Hepatocyte (in vitro differentiated cells): ENCODE measurements at regions not wholly inside any gene's neighbourhood (a gene's known extent, or its start where the extent isn't known, plus 50 kb on each side); places are given as distances from the start of the nearest gene placed in this dataset.

Experiments used
- DNase-seq: peaks from one replicate; pipeline ENCODE4 v3.0.0-alpha.2; 2016; ENCODE audit warnings: low spot score
- H2AFZ ChIP-seq: fragments of 200-600 bp; sonication (generic); 2 replicates; pipeline ENCODE4 v1.6.0; 2016; ENCODE audit warnings: antibody characterized with exemption, mild to moderate bottlenecking
- H3K27ac ChIP-seq: fragments of 200-600 bp; sonication (generic); 2 replicates; pipeline ENCODE4 v1.5.1; 2016; ENCODE audit warnings: mild to moderate bottlenecking
- H3K27me3 ChIP-seq: fragments of 200-600 bp; sonication (generic); 2 replicates; pipeline ENCODE4 v1.6.1; 2016
- H3K36me3 ChIP-seq: fragments of 200-600 bp; sonication (generic); replicated peaks from 2 replicates; pipeline ENCODE4 v1.5.1; 2016; ENCODE audit warnings: low read depth; ENCODE audit not compliant: insufficient read depth
- H3K4me1 ChIP-seq: fragments of 200-600 bp; sonication (generic); 2 replicates; pipeline ENCODE4 v1.5.1; 2016; ENCODE audit warnings: mild to moderate bottlenecking, moderate library complexity; ENCODE audit not compliant: insufficient read depth
- H3K4me2 ChIP-seq: fragments of 200-600 bp; sonication (generic); 2 replicates; pipeline ENCODE4 v1.6.0; 2016
- H3K4me3 ChIP-seq: fragments of 200-600 bp; sonication (generic); 2 replicates; pipeline ENCODE4 v1.5.1; 2016; ENCODE audit warnings: mild to moderate bottlenecking
- H3K79me2 ChIP-seq: fragments of 200-600 bp; sonication (generic); 2 replicates; pipeline ENCODE4 v1.6.0; 2017; ENCODE audit warnings: mild to moderate bottlenecking
- H3K9me2 ChIP-seq: fragments of 200-600 bp; sonication (generic); replicated peaks from 2 replicates; pipeline ENCODE4 v1.6.0; 2017; ENCODE audit warnings: mild to moderate bottlenecking; ENCODE audit not compliant: insufficient read depth
- H3K9me3 ChIP-seq: fragments of 200-600 bp; sonication (generic); 2 replicates; pipeline ENCODE4 v1.5.1; 2016; ENCODE audit warnings: low read depth, mild to moderate bottlenecking
- H4K20me1 ChIP-seq: fragments of 200-600 bp; sonication (generic); 2 replicates; pipeline ENCODE4 v1.6.0; 2016; ENCODE audit warnings: mild to moderate bottlenecking; ENCODE audit not compliant: insufficient read depth, poor library complexity, severe bottlenecking
- CTCF ChIP-seq: fragments of 200-600 bp; sonication (generic); IDR thresholded peaks from 2 replicates; pipeline ENCODE4 v1.5.1; 2016; ENCODE audit warnings: antibody characterized with exemption, mild to moderate bottlenecking; ENCODE audit not compliant: poor library complexity
- EZH2 ChIP-seq: fragments of 200-600 bp; sonication (generic); IDR thresholded peaks from 2 replicates; pipeline ENCODE4 v1.6.1; 2016; ENCODE audit warnings: antibody characterized with exemption, mild to moderate bottlenecking, borderline replicate concordance
- EZH2phosphoT487 ChIP-seq: fragments of 200-600 bp; sonication (generic); IDR thresholded peaks from one replicate; pipeline ENCODE4 v1.6.1; 2018; ENCODE audit warnings: antibody characterized with exemption, mild to moderate bottlenecking, low read depth, moderate library complexity; ENCODE audit not compliant: unreplicated experiment, severe bottlenecking
- WGBS: methylation state at CpG from one replicate; pipeline ENCODE4 v1.1.6; 2016; ENCODE audit warnings: low lambda C conversion rate; ENCODE audit errors: missing lambda C conversion rate; 5-methylcytosine and 5-hydroxymethylcytosine counted together

DNA sequence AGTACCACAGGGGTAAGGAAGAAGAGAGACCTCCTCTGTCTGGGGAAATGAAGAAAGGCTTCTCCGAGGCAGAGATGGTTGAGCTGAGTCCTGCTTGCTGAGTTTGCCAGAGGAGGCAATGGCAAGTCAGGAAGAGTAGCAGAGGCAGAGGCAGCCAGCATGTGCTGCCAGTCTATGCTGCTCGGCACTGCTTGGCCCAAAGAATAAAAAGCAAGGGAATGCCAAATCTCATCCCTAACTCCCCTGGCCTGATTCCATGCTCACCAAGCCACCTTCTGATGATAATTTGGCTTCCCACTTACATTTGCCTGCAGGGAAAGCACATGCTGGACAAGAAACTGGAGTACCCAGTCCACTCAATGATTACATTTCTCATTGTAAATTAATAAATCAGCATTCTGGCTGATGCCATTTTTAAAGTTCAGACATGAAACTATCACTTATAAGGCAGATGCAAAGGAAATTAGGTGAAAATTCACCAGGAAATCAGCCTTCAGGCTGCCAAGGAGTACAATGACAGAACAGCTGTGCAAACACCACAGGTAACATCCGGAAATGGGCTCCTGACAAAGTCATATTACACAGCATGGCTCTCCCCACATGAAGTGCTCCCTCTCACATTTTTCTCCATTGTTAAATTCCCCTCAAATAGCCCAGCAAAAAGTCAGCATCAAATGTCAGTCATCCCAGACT is 245.9 kb downstream of the MTERF1 start:
- no peak overlapping the region for H3K4me3 ChIP-seq
- no peaks in the 10 kb centered on the region for H3K4me1 ChIP-seq
- H3K27ac ChIP-seq: no peak overlapping the region
- H3K9me3 ChIP-seq: no peaks in the 10 kb centered on the region
- no peaks in the 10 kb centered on the region for H3K36me3 ChIP-seq
- H3K79me2 ChIP-seq: no peaks in the 10 kb centered on the region
- TF ChIP-seq EZH2phosphoT487 (no peak), CTCF (no peak), EZH2 (no peak)
- no peaks in the 10 kb centered on the region for H3K9me2 ChIP-seq
- no peaks in the 10 kb centered on the region for H3K27me3 ChIP-seq
- DNase-seq: no peak
- WGBS: 79% methylated on average over 3 of the region's 3 CpGs
- no peaks in the 10 kb centered on the region for H4K20me1 ChIP-seq
- H3K4me2 ChIP-seq: no peak overlapping the region
- H2AFZ ChIP-seq: no peak overlapping the region

GRCh38 chr7:91636129-91636724 is 244.3 kb downstream of the MTERF1 start:
- Histone ChIP-seq H3K27me3 (no peaks in the 10 kb centered on the region), H3K9me2 (no peaks in the 10 kb centered on the region), H2AFZ (no peak overlapping the region), H3K36me3 (no peaks in the 10 kb centered on the region), H3K4me3 (no peak overlapping the region), H4K20me1 (no peaks in the 10 kb centered on the region), H3K9me3 (no peaks in the 10 kb centered on the region), H3K27ac (no peak overlapping the region), H3K4me2 (no peak overlapping the region), H3K4me1 (no peaks in the 10 kb centered on the region), H3K79me2 (no peaks in the 10 kb centered on the region)
- TF ChIP-seq CTCF (peak; percentile 49), EZH2 (no peak), EZH2phosphoT487 (no peak)
- peak; percentile 37 for DNase-seq
- 49% methylated on average over 6 of the region's 6 CpGs for whole genome bisulfite sequencing

DNA sequence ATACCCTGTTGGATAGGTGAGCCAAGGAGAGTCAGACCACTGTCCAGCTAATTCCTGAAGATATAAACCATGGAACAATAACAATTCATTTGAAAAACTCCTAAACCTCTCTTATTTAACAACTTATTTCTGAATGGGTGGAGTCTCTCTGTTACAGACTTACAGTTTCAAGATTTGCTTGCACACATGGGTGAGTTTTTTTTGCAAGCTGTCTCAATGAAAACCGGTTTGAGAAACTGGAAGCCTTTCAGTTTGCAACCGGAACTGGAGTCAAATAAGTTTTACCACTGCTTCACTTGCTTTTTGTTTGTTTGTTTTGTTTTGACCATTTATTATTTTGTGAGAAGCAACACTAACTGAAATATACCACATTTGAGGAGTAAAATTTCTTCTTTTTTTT is 243.8 kb downstream of the MTERF1 start:
- Histone ChIP-seq H3K79me2 (no peaks in the 10 kb centered on the region), H3K36me3 (no peaks in the 10 kb centered on the region), H3K4me2 (no peak overlapping the region), H3K27ac (no peak overlapping the region), H3K4me3 (no peak overlapping the region), H3K9me2 (no peaks in the 10 kb centered on the region), H3K4me1 (no peaks in the 10 kb centered on the region), H3K27me3 (no peaks in the 10 kb centered on the region), H2AFZ (no peak overlapping the region), H4K20me1 (no peaks in the 10 kb centered on the region), H3K9me3 (no peaks in the 10 kb centered on the region)
- TF ChIP-seq CTCF: no peak
- TF ChIP-seq EZH2phosphoT487: no peak
- TF ChIP-seq EZH2: no peak
- WGBS: 86% methylated on average over 2 of the region's 2 CpGs
- no peak for DNase-seq
